Thyroid gland (tissue), 4 donors: ENCODE measurements at regions not wholly inside any gene's neighbourhood (a gene's known extent, or its start where the extent isn't known, plus 50 kb on each side); places are given as distances from the start of the nearest gene placed in this dataset.

Experiments
- CTCF ChIP-seq, 6 experiments: fragments of 200-600 bp in 3 of 6; fragments of 450-650 bp in 3 of 6; sonication (generic) in 3 of 6; IDR thresholded peaks; one replicate each; pipeline ENCODE4 v1.5.1; 2016 to 2019; ENCODE audit warnings: antibody characterized with exemption in 6 of 6, mild to moderate bottlenecking in 2 of 6, inconsistent platforms in 1 of 6, moderate library complexity in 1 of 6
- POLR2A ChIP-seq, 2 donors: fragments of 450-650 bp; IDR thresholded peaks; one replicate each; pipeline ENCODE4 v1.6.1; 2017; ENCODE audit warnings: antibody characterized with exemption in 2 of 2, mild to moderate bottlenecking in 2 of 2, moderate library complexity in 1 of 2

DNA sequence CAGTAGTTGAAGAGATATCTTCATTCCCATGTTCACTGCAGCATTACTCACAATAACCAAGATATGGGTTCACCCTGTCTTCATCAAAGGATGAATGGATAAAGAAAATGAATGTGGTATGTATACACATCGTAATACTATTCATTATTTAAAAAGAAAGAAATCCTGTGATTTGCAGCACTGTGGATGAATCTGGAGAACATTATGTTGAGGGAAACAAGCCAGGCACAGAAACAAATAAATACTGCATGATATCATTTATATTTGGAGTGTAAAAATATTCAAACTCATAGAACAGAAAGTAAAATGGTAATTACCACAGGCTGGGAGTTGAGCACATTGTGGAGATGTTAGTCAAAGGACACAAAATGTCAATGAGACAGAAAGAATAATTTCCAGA lies 977.2 kb downstream of the AMY1C start:
- TF ChIP-seq CTCF (IDR thresholded peaks at IDR 0.05) (no peak), POLR2A (IDR thresholded peaks at IDR 0.05) (no peak)
